GM12874 (cell line): ENCODE measurements at regions not wholly inside any gene's neighbourhood (a gene's known extent, or its start where the extent isn't known, plus 50 kb on each side); places are given as distances from the start of the nearest gene placed in this dataset.

Experiments
- CTCF ChIP-seq: IDR thresholded peaks from 2 replicates; pipeline ENCODE4 v1.5.1; 2011; ENCODE audit warnings: low read depth, mild to moderate bottlenecking, control low read depth, low read length, moderate library complexity; ENCODE audit not compliant: insufficient read depth

GRCh38 chr14:51351997-51352396, 112.0 kb downstream of the TMX1 start:
- no peak for TF ChIP-seq CTCF

DNA sequence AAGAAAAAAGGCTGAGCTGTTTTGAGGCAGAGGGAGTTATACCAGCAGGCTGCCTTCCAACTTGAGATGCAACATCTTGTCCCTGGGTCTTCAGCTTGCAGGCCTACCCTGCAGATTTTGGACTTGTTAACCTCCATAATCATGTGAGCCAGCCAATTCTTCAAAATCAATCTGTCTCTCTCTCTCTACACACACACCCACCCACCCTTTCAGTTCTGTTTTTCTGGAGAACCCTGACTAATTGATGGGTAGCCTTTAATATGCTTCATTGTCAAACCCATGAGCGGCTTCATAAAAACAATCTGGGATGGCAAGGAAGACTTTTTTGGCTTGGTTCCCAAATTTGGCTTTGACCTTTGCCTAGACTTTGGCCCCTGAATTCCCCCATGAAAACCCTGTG, 113.9 kb downstream of the TMX1 start:
- no peak for TF ChIP-seq CTCF

GRCh38 chr14:51354846-51355245, 114.8 kb downstream of the TMX1 start:
- TF ChIP-seq CTCF, result no peak

DNA sequence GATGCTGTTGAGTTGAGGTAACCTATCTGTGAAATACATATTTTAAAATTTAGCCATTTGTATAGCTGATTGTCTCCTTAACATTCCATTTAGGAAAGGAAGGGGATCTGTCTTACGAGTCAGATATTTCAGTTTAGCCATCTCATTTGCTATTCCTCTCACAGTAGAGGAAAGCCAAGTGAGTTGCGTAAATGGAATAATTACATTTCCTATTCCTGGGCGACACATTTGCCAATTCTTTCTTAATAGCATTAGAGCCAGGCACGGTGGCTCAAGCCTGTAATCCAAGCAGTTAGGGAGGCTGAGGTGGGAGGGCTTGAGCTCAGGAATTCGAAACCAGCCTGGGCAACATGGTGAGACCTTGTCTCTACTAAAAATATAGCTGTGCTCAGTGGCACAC, 116.3 kb downstream of the TMX1 start:
- TF ChIP-seq CTCF, result no peak

DNA sequence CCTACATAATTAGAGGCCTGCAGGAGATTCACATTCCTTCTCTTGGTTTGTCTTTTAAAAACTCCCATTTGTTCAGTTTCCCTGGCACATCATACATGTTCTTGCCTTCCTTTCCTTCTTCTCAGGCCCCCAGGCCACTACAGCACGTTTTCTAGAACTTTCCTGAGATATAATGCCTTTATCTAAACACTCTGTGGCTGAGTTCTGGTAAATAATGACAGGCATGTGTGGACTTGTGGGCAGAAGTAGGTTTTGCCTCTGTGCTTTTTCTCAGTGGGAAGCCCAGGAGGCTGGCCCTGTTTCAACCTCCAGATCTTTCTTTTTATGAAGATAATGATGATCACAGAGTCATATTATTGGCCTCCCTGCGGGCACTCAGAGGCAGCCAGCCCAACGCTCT, 117.2 kb downstream of the TMX1 start:
- TF ChIP-seq CTCF, result no peak

GRCh38 chr14:51360592-51360991, 120.5 kb downstream of the TMX1 start:
- TF ChIP-seq CTCF, result no peak

DNA sequence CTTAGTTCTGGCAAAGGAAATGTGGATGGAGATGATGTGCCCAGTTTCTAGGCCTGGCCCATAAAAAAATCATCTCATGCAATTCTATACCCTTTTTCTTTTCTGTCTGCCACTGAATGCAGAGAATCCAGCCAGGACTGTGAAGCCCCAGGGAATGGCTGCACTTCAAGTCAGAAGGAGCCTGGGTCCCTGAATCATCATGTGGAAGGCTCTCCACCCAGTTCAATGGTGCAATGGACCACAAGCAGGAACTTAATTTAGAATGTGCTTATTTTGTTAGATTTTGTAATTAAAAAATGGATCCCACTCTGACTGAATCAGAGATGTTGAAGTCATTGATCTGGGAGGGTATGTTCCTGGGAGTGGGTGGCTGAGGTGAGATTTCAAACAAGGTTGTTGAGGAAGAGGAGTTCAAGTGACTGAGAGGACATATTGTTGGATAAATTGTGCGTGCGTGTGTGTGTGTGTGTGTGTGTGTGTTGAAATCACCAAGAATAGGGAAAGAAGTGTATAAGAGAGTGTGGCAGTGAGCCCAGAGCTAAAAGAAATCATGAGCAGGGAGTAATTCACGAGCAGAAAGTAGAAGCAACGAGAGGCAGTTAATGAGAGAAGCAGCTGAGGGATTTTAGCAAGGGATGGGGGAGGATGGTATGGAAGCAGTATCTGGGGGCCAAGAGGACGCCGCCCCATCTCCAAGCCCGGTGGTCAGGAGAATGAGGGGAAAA, 125.4 kb downstream of the TMX1 start:
- no peak for TF ChIP-seq CTCF
